NCI-H748 (cell line): ENCODE measurements at regions not wholly inside any gene's neighbourhood (a gene's known extent, or its start where the extent isn't known, plus 50 kb on each side); places are given as distances from the start of the nearest gene placed in this dataset.
A peak's percentile ranks its signal among the peaks of the same experiment; 100 is the strongest.

Experiments
- DNase-seq: peaks from one replicate; lab custom pipeline; 2025; ENCODE audit not compliant: unreplicated experiment; lab: John Stamatoyannopoulos, UW

DNA sequence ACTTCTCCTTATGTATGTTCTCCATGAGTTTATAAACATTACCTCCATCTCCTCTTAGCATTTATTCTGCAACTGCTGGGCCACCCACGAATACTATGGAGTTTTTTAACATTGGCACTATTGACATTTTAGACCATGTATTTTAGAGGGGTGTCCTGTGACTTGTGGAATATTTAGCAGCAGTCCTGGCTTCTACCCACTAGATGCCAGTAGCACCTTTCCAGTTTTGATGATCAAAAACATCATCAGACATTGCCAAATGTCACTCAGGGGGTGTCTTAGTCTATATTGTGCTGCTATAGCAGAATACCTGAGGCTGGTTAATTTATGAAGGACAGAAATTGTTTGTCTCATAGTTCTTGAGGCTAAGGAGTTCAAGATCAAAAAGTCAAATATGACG lies 187.5 kb upstream of the RORB start:
- DNase-seq = no peak

DNA sequence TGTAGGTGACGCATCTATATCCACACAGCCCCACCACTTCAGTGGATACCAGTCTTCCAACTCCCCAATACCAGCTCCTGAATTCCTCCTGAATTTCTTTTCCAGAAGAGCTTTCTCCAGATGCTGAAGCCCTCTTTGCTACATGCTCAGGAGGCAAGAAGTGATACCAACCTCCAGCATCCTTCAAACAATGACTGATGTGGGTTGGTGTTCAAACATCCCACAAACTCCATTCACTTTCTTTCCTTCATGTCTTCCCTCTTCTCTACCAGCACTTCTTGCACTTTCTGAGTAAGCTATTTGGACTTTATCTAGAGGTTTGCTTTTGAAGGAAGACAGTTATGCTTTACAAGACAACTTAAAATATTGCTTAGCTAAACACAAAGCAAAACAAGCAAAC lies 179.9 kb upstream of the RORB start:
- DNase-seq = no peak

- no peak for DNase-seq
These were observed 175.7 kb upstream of the RORB start for GRCh38 chr9:74321396-74321795.

DNA sequence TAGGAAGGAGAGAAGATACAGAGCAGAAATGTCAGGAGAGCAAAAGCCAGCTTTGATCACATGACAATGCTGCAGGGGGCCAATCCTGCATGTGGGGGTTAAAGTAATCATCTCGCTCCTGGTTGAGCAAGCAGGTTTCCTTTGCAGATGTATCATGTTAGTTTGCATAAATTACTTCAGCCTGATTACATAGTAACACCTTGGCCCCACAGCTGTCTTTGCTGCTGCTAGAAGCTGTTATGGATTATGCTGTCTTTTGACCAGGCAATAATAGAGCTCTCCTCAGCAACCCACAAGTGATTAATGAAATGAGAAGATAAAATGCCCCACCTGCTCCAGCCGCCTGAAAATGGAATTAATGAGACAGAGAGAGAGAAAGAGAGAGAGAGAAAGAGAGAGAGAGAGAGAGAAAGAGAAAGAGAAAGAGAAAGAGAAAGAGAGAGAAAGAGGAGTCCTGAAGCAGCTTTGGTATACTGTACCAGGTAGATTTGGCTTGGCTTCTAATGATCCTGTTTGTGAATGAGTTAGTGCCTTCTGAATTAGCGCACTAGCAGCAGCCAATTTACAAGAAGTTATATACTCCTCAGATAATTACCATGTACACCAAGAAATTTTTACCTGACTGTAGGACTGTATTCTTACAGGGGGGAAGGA lies 174.3 kb upstream of the RORB start:
- DNase-seq = peak; percentile 22

- DNase-seq = no peak
These were observed 166.5 kb upstream of the RORB start for GRCh38 chr9:74330487-74331214.

DNA sequence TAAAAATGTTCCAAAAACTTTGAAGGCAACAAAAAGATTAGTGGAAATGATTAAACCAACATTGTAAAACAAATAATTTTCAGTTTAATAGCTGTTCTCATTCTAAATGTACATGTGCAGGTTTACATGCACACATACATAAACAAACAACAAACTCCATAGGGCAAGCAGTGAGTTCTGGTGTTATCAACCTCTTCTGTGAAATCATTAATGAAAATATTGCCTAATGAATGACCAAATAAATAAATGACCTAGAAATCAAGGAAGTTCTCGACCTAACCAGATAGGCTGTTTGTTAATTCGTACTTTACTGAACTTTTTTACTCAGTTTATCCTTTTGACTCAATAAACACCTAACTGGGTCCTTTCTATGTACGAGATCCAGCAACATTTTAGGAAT lies 165.5 kb upstream of the RORB start:
- DNase-seq = no peak

DNA sequence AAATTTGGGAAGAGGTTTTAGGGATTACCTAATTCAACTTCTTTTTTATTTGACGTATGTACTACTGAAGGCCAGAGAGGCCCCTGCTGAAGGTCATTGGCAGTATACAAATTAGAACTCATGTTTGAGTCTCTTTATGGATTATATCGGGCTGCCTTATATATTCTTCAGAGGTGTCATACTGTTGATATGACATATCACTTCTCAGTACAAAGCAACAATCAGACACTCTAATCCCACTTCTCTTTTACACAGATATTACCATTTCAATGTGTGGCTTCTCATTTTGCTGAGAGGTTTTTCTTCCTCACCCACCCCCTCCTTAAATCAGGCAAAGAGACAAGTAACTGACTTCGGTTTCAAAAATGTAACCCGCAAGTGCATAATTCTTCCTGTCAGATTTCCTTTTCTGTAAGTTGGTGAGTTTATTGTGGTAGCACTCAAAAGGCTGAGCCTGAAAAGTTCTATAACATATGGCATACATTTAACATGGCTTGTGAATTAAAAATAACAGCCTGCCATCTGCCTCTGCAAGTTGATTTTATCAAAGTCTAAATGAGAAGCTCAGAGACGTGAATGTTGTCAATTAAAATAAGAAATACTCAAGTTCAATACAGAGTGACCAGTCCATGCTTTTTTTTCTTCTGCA lies 163.6 kb upstream of the RORB start:
- no peak for DNase-seq

GRCh38 chr9:74334271-74334670 lies 162.9 kb upstream of the RORB start:
- DNase-seq = no peak

DNA sequence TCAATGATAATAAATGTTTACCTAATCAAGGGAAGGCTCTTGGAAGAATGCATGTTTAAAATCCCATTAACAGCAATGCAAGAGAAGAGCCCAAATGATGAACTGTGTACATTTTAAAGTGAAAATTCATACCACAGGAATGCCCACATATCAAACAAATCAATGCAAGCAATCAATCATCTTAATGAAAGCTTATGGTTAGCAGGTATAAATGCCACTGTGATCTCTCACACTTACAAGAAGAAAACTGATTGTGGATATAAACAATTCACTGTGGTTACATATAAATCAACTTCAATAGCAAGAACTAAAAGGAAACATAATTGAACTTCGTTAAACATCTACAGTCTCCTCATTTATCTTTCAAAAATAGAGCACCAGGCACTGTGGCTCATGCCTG lies 161.0 kb upstream of the RORB start:
- no peak for DNase-seq

- DNase-seq = no peak
These were observed 148.4 kb upstream of the RORB start for GRCh38 chr9:74348777-74349176.

DNA sequence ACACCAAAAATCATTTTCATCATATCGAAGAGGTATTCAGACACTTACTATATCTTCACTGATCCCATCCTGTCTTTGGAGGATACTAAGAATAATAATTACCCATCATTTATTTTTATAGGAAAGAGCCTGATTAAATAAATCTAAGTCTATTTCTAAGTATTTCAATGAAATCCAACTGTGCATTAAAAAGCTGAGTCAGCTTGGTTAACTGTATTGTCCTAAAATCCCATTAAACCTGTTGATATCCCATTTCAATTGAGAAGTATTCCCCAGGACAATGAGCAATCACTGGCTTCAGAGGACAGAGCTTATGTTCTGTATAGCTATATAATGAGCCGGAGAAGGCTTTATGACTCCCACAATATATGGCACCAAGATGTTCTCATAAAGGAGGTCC lies 142.0 kb upstream of the RORB start:
- DNase-seq = no peak

DNA sequence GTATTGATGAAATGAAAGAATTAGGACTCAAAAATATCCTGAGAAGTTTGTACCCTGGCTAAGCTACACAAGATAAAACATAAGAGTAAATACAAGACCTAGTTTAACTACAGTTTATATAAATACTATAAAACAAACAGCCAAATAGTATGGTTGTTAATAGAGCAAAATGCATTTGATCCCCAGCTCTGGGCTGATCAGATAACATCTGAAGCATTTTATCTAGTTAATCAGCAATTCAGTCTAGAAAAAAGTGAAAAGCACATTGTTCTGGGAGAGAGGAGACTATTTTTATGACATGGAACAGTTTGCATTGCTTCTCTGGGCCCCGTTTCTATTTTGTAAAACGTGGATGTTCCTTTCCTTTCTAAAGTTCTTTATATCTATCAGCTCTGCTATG lies 139.6 kb upstream of the RORB start:
- DNase-seq = no peak

DNA sequence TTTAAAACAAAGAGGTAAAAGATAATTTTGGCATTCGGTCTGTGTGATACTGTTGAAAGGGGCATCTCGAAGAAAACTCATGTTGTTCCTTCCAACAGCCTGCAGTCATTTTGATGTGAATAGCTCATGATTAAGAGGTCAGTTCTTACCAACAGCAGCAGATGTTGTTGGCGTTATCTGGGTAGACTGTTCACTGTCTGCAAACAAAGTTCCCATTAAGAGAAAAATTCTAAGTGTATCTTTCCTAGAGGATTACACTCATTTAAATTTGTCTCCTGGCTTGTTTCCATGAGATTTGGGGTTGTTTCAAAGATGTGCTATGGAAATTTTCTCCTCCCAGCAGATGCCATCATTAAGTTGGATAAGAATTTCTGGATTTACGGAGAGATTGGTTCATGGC lies 138.2 kb upstream of the RORB start:
- no peak for DNase-seq

GRCh38 chr9:74361508-74361907 lies 135.6 kb upstream of the RORB start:
- DNase-seq = no peak

GRCh38 chr9:74362423-74362822 lies 134.7 kb upstream of the RORB start:
- DNase-seq = no peak

DNA sequence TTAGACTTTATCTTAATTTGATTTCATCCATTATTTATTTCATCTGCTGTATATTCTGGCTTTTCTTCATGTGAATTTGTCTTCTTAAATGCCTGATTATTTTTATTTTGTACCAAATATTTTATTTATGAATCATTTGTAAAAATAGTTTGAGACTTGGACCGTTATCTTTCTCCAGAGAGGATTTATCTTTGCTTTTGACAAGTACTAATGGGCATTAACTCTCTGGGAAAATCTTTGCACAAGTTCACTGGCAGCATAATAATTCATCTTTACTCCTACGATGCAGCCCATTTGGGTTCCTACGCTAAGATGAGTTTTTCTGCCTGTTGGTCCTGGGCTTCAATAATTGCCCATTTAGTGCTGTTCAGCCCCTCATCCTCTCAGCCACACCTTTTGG lies 131.0 kb upstream of the RORB start:
- no peak for DNase-seq

DNA sequence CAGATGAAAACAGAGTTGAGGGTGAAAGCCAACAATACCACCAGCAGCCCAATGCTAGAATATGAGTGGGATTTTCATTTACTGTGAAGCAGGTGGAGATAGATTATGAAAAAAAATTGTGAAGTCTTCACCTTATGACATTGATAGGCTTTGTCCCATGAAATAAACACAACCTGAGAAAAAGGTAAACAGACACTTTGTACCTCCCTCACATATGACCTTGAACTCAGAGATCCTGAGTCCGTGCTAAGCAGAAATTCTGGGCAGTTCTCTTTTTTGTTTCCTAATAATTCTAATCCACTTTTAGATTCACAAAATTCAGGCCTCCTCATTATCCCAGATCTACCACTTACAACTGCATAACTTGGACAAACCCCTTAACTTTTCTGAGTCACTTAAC lies 127.3 kb upstream of the RORB start:
- no peak for DNase-seq

DNA sequence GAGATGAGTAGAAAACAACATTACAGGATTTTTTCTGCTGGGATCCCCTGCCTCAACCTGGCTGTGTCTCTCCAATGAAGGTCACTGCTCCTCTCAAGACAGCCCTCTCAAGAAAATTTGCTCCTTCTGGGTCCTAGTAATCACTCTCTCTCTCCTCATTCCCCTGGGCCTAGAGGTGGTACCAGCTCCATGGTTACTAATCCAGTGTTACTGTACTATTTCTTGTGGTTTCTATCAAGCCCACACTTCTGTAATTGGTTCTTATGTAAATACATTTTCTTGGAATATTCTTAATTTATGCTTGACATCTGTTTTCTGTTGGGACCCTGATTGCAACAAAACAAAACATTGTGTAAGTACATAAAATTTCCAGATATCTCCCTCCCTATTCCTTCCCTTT lies 123.8 kb upstream of the RORB start:
- DNase-seq = no peak

DNA sequence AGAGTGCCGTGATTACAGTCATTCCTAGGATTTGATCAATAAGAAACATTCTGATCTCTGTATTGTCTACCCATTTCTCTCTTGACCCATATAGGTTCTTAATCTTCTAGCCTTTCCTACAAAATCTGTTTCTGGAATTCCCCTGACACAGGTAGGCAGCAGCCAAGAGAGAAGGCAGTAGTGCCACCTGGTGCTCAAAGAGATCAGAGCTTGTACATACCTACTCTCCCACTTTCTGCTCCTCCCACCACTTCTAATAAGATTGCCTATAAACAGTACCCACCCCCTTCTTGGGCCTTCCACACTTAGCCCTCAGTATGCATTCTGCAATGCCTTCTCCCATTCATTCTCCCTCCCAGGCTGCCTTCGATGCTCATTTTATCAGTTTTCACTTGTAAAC lies 117.4 kb upstream of the RORB start:
- peak; percentile 57 for DNase-seq

DNA sequence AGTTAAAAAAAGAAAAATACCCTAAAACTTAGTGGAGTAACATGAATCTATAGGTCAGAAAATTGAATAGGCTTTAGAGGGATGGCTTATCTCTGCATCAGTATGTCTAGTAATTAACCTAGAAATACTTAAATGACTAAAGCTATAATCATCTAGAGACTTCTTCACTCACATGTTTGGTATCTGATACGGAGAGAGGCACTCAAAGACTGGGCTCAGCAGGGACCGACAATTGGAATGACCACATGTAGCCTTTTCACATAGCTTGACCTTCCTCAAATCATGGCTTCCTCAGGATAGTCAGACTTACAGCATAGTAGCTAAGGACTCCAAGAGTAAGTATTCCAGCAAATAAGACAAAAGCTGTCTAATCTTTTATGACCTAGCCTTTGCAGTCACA lies 105.3 kb upstream of the RORB start:
- no peak for DNase-seq

DNA sequence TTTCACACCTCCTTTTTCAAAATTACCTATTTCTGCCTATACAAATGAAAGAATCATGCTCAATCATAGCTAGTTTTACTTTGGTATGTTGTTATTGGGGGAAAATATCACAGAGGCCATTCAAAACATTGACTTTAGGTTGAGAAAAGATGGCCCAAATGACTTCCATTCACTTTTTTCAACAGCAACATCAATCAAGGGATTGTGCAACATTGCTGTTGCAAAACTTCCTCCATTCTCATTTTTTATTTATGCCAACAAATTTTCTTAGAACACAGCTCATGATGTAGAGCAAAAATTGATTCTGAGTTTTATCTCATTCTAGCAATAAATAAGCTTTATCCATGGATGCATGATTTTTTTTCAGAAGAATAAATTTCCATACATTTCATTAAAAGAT lies 93.6 kb upstream of the RORB start:
- DNase-seq = no peak

GRCh38 chr9:74404620-74405019 lies 92.5 kb upstream of the RORB start:
- DNase-seq = no peak

DNA sequence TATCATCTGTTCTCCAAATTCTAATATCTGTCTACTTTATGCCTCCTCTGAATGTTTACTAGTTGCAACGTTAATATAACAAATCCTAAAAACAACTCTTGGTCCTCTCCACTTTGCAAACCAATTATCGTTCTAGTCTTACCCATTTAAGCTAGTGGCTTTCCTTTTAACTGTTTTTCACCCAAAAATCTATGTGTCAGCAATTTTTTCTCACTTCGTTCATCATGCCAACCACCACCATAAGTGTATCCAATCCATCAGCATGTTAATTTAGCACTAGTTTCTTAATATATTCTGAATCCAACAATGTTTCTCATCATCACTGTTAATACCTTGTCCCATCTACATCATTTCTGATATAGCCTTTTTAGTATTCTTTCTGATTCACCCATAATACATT lies 90.0 kb upstream of the RORB start:
- DNase-seq = no peak
